Effector memory CD8-positive, alpha-beta T cell (primary cell): ENCODE measurements at regions not wholly inside any gene's neighbourhood (a gene's known extent, or its start where the extent isn't known, plus 50 kb on each side); places are given as distances from the start of the nearest gene placed in this dataset.
"Not testable (repeated sequence)": the region's sequence is repeated elsewhere in the genome, so short reads cannot be mapped to it uniquely, and the experiment has no call there.

Source experiments
- ATAC-seq: fragments of 150-1000 bp; cut with Tn5 transposase; replicated peaks from 2 replicates; pipeline ENCODE4 v1.10.0; 2021; ENCODE audit warnings: mild to moderate bottlenecking, moderate library complexity
- DNase-seq, 3 experiments: peaks; one replicate each; pipeline ENCODE4 v3.0.0; 2021
- H3K27ac Mint-ChIP-seq, 2 donors: one replicate each; pipeline ENCODE4 v1.8.0; 2022; ENCODE audit warnings: mild to moderate bottlenecking in 2 of 2, mixed read lengths in 2 of 2, moderate library complexity in 2 of 2
- H3K27me3 Mint-ChIP-seq, 2 donors: one replicate each; pipeline ENCODE4 v1.8.0; 2022; ENCODE audit warnings: mixed read lengths in 2 of 2
- H3K36me3 Mint-ChIP-seq: one replicate; pipeline ENCODE4 v1.8.0; 2022; ENCODE audit warnings: mild to moderate bottlenecking, moderate library complexity, mixed read lengths; ENCODE audit not compliant: insufficient read depth
- H3K4me1 Mint-ChIP-seq, 2 donors: one replicate each; pipeline ENCODE4 v1.8.0; 2022; ENCODE audit warnings: low read depth in 2 of 2, mixed read lengths in 2 of 2
- H3K4me3 Mint-ChIP-seq, 2 donors: one replicate each; pipeline ENCODE4 v1.8.0; 2022; ENCODE audit warnings: mild to moderate bottlenecking in 2 of 2, mixed read lengths in 2 of 2, moderate library complexity in 2 of 2
- H3K9me3 Mint-ChIP-seq, 2 donors: one replicate each; pipeline ENCODE4 v1.8.0; 2022; ENCODE audit warnings: mixed read lengths in 2 of 2

- H3K36me3 Mint-ChIP-seq = no peaks in the 10 kb centered on the region
- DNase-seq (no peak), ATAC-seq (no peak)
- no peaks in the 10 kb centered on the region for H3K27me3 Mint-ChIP-seq
- H3K9me3 Mint-ChIP-seq = peaks cover 2 to 19% of the 10 kb centered on the region in 2 donors
- H3K4me1 Mint-ChIP-seq = no peaks in the 10 kb centered on the region
- no peak overlapping the region for H3K27ac Mint-ChIP-seq
- no peak overlapping the region for H3K4me3 Mint-ChIP-seq
Measured at GRCh38 chr2:2456721-2457120, 125.6 kb upstream of the MYT1L start.

GRCh38 chr2:2455151-2455550 is 124.1 kb upstream of the MYT1L start:
- Mint-ChIP-seq H3K27me3 (no peaks in the 10 kb centered on the region), H3K9me3 (peaks cover 4 to 7% of the 10 kb centered on the region in 2 donors), H3K36me3 (no peaks in the 10 kb centered on the region), H3K4me3 (no peak overlapping the region), H3K4me1 (no peaks in the 10 kb centered on the region), H3K27ac (no peak overlapping the region)
- ATAC-seq (no peak), DNase-seq (no peak)

GRCh38 chr2:2452961-2453360 is 121.9 kb upstream of the MYT1L start:
- Mint-ChIP-seq H3K9me3 (peaks cover 4 to 7% of the 10 kb centered on the region in 2 donors), H3K27me3 (no peaks in the 10 kb centered on the region), H3K4me1 (no peaks in the 10 kb centered on the region), H3K4me3 (no peak overlapping the region), H3K27ac (no peak overlapping the region), H3K36me3 (no peaks in the 10 kb centered on the region)
- DNase-seq (no peak), ATAC-seq (no peak)

- not testable (repeated sequence) for H3K4me1 Mint-ChIP-seq
Measured at GRCh38 chr2:2451275-2451674, 120.2 kb upstream of the MYT1L start.

DNA sequence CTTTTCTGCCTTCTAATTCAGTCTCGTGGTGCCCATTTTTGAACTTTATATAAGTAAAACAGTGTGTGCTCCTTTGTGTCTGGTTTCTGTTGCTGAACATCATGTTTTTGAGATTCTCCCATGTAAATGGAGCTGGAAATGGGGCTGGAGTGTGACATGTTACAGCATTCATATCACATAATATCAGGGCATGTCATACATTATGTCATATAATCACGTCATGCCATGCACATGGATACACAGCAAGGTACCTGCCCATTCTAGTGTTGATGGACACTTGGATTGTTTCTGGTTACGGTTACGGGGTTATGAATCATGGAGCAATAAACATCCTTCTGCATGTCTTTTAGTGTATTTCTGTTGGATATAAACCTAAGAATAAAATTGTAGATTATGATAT is 117.1 kb upstream of the MYT1L start:
- H3K4me3 Mint-ChIP-seq = no peak overlapping the region
- H3K27me3 Mint-ChIP-seq = no peaks in the 10 kb centered on the region
- peaks cover 0 to 2% of the 10 kb centered on the region in 2 donors for H3K9me3 Mint-ChIP-seq
- DNase-seq (no peak), ATAC-seq (no peak)
- no peaks in the 10 kb centered on the region for H3K36me3 Mint-ChIP-seq
- H3K27ac Mint-ChIP-seq = no peak overlapping the region
- H3K4me1 Mint-ChIP-seq = no peaks in the 10 kb centered on the region

More at GRCh38 chr2:2451275-2451674, 120.2 kb upstream of the MYT1L start:
- H3K4me3 Mint-ChIP-seq, H3K36me3 Mint-ChIP-seq, H3K9me3 Mint-ChIP-seq, H3K27me3 Mint-ChIP-seq, H3K27ac Mint-ChIP-seq, ATAC-seq, DNase-seq: not testable (repeated sequence)

DNA sequence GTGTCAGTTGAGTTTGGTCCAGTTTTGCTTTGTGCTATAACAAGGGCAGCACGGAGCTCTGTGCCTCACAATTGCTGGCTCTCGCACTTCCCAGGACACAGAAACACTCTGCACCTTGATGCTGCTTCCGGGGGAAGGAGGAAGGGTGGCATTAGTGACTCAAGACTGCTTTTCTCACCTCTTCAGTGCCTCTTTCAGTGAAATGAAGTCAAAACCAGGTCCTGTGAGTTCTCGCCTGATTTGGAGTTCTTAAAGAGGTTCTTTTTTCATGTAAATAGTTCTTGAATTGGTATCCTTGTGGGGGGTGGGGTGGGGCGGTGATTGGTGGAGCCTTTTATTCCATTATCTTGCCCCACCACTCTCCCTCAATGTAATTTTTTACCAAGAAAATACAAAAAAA is 91.5 kb upstream of the MYT1L start:
- ATAC-seq (no peak), DNase-seq (no peak)
- H3K36me3 Mint-ChIP-seq = no peaks in the 10 kb centered on the region
- no peak overlapping the region for H3K27ac Mint-ChIP-seq
- H3K9me3 Mint-ChIP-seq = peaks cover 10 to 11% of the 10 kb centered on the region in 2 donors
- H3K4me1 Mint-ChIP-seq = no peaks in the 10 kb centered on the region
- H3K27me3 Mint-ChIP-seq = no peaks in the 10 kb centered on the region
- no peak overlapping the region for H3K4me3 Mint-ChIP-seq

DNA sequence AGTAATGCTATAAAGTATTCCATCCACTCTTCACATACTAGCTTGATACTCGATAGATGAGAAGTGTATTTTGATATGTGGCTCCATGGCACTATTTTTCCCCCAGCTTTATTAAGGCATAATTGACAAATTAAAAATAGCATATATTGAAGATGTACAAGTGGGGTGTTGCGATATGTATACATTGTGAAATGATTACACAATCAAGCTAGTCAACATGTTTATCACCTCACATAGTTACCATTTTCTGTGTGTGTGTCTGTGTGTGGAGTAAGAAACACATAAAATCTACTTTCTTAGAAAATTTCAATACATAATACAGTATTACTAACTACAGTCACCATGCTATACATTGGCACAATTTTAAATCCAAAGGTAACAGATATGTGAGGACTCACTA is 82.5 kb upstream of the MYT1L start:
- Mint-ChIP-seq H3K4me3 (no peak overlapping the region), H3K27ac (no peak overlapping the region), H3K27me3 (no peaks in the 10 kb centered on the region), H3K9me3 (peaks cover 0 to 1% of the 10 kb centered on the region in 2 donors), H3K36me3 (no peaks in the 10 kb centered on the region), H3K4me1 (no peaks in the 10 kb centered on the region)
- no peak for ATAC-seq
- DNase-seq = no peak

DNA sequence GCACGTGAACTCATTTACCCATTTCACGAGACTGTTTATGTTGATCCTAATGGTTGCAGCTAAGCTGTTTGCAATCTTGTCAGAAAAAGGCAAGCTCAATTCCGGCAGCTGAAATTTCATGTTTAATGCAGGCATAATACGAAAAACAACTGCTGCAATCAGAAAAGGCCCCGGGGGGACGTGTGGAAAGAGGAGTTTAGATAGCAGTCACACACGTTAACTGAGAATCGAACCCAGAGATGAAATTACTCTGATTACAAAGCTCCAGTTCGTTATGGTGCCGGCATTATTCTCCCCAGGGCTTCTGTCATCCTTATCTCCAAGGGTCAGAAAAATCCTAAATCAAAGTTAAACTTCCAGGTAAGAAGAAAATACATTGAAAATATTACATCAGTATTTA is 79.9 kb upstream of the MYT1L start:
- no peak overlapping the region for H3K4me3 Mint-ChIP-seq
- H3K27me3 Mint-ChIP-seq = no peaks in the 10 kb centered on the region
- ATAC-seq (no peak), DNase-seq (no peak)
- no peaks in the 10 kb centered on the region for H3K4me1 Mint-ChIP-seq
- no peaks in the 10 kb centered on the region for H3K36me3 Mint-ChIP-seq
- peaks cover 0 to 1% of the 10 kb centered on the region in 2 donors for H3K9me3 Mint-ChIP-seq
- no peak overlapping the region for H3K27ac Mint-ChIP-seq

GRCh38 chr2:2409481-2409880 is 78.4 kb upstream of the MYT1L start:
- Mint-ChIP-seq H3K4me3 (no peak overlapping the region), H3K9me3 (peaks cover 0 to 1% of the 10 kb centered on the region in 2 donors), H3K27ac (no peak overlapping the region), H3K36me3 (no peaks in the 10 kb centered on the region), H3K4me1 (no peaks in the 10 kb centered on the region), H3K27me3 (no peaks in the 10 kb centered on the region)
- ATAC-seq (no peak), DNase-seq (no peak)

GRCh38 chr2:2405780-2406179 is 74.7 kb upstream of the MYT1L start:
- Mint-ChIP-seq H3K9me3 (peaks cover 4 to 13% of the 10 kb centered on the region in 2 donors), H3K27me3 (no peaks in the 10 kb centered on the region), H3K27ac (no peak overlapping the region), H3K4me1 (no peaks in the 10 kb centered on the region), H3K36me3 (no peaks in the 10 kb centered on the region), H3K4me3 (no peak overlapping the region)
- ATAC-seq = no peak
- DNase-seq = no peak

DNA sequence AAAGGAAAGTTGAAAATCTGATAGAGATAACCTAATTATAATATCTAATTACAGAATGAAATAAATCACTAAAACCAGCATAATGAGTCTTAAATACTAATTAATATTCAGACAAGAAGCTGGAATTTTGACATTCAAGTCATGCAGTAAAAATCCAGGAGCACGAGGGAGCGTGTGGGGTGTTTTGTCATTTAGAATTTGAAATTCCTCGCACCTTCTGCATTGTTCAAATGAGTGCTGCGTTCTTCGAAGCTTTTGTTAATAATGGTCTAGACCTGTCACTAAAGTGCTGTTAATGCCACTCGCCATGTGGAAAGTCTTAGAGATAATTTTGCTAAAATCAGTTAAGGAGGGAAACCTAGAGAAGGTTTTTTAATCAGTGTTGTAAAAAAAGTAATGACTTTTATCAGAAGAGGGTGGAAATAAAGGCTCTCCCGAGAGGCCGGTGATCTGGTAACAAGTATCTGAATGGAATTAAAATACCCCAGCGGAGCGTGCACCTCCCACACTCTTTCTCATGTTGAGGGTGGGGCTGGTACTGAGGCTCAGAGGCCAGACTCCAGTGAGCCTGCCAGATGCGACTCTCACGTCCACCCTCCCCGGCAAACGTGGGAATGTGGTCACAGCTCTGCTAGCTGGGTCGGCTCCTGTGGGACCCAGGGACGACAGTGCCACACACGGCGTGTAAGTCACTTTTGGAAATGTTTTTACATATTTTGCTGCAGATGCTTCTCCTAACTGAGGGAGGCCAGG is 69.4 kb upstream of the MYT1L start:
- no peaks in the 10 kb centered on the region for H3K36me3 Mint-ChIP-seq
- H3K9me3 Mint-ChIP-seq = peaks cover 7 to 20% of the 10 kb centered on the region in 2 donors
- H3K27me3 Mint-ChIP-seq = no peaks in the 10 kb centered on the region
- H3K27ac Mint-ChIP-seq = no peak overlapping the region
- no peak overlapping the region for H3K4me3 Mint-ChIP-seq
- H3K4me1 Mint-ChIP-seq = no peaks in the 10 kb centered on the region
- DNase-seq (no peak), ATAC-seq (no peak)

DNA sequence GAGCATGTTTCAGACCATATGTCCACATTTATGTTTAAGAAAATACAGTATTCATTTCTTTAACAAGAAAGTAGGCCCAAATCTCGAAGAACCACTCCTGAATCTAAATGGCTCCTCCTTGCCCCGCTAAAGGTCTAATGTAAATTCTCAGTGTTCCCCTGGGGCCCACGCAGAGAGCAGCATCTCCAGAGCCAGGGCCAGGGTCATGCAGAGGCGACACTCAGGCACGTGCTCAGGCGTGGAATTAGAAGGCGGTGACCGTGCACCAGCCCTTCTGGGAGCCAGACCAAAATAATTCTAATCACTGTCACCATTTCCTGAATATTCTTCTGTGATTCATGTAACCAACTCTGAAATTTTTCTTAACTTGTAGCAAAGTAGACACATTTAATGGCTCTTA is 68.3 kb upstream of the MYT1L start:
- no peaks in the 10 kb centered on the region for H3K36me3 Mint-ChIP-seq

DNA sequence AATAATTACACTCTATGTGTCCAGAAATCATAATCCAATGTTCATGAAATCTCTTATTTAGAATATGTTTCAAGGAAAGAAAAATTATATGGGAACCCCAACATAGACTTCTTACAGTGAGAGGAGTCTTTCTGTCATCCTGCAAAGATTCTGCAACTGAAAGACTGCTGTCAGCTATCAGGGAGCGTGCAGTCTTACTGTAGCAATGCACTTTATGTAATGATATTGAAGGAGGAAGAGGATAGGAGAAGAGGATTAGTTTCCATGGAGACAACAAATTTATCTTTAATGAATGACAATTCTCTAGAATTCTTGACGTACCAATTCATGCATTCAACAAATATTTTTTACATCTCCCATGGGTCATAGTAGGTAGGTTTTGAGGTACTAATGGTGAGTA is 61.3 kb upstream of the MYT1L start:
- H3K4me3 Mint-ChIP-seq = no peak overlapping the region
- no peak for DNase-seq
- peaks cover 11 to 12% of the 10 kb centered on the region in 2 donors for H3K9me3 Mint-ChIP-seq
- H3K4me1 Mint-ChIP-seq = no peaks in the 10 kb centered on the region
- H3K27ac Mint-ChIP-seq = no peak overlapping the region
- H3K36me3 Mint-ChIP-seq = no peaks in the 10 kb centered on the region
- ATAC-seq = no peak
- no peaks in the 10 kb centered on the region for H3K27me3 Mint-ChIP-seq

More for the DNA sequence above, 68.3 kb upstream of the MYT1L start:
- ATAC-seq = no peak
- H3K9me3 Mint-ChIP-seq = peaks cover 8 to 20% of the 10 kb centered on the region in 2 donors
- H3K4me1 Mint-ChIP-seq = no peaks in the 10 kb centered on the region
- no peak overlapping the region for H3K27ac Mint-ChIP-seq
- H3K4me3 Mint-ChIP-seq = no peak overlapping the region
- DNase-seq = no peak
- no peaks in the 10 kb centered on the region for H3K27me3 Mint-ChIP-seq

GRCh38 chr2:2389215-2389614 is 58.1 kb upstream of the MYT1L start:
- Mint-ChIP-seq H3K27ac (no peak overlapping the region), H3K27me3 (no peaks in the 10 kb centered on the region), H3K36me3 (no peaks in the 10 kb centered on the region), H3K4me1 (no peaks in the 10 kb centered on the region), H3K4me3 (no peak overlapping the region), H3K9me3 (peaks cover 9 to 19% of the 10 kb centered on the region in 2 donors)
- ATAC-seq = no peak
- DNase-seq = no peak
